GM18505 (cell line): ENCODE measurements at regions not wholly inside any gene's neighbourhood (a gene's known extent, or its start where the extent isn't known, plus 50 kb on each side); places are given as distances from the start of the nearest gene placed in this dataset.
A peak's percentile ranks its signal among the peaks of the same experiment; 100 is the strongest.

ENCODE experiments used
- ATAC-seq: cut with Tn5 transposase; IDR thresholded peaks from one replicate; pipeline ENCODE4 v1.9.1; 2021; ENCODE audit not compliant: unreplicated experiment
- POLR2A ChIP-seq: IDR thresholded peaks from 4 replicates; pipeline ENCODE4 v1.6.1; 2011; ENCODE audit warnings: borderline replicate concordance; ENCODE audit not compliant: insufficient read depth, insufficient read length; ENCODE audit errors: extremely low read depth

DNA sequence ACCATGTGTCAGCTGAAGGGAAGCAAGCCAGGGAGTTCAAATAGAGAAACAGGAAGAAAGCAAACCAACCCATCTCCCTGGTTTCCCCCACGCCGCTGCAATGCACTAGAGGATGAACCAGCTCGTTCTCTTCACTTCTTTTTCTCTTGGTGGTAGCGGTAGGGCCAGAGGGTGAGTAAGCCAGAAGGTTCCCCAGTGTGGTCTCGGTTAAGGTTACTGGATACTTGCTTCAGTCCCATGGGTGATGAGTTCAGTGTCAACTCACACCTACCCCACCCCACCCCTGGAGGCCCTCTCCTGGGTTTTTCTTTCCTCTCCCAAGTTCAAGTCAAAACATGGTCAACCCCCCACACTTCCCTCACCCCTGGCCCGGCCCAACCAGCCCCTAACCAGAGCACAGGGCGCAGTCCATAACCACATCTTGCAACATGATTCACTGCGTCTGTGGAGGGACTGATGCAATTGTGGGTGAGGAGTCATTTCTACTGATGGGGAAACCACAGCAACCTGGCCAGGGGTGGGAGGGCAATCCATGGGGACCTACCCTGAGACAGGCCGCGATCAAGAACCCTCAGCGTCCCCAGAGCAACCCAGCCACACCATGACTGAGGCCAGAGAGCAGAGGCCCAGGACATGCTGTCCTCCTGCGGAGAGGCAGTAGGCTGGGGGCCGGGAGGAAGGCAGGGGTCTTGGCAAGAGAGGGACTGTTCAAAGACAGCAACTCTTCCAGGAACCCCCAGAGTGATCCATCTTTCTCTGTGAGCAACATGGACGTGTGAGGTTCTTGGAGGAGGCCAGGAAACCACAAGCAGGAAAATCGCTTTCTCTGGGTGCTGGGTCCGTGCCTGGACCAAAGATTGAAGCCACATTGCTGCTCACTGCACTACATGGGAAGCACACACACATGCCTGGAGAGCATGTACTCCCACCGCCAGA, 276.6 kb downstream of the UACA start:
- ATAC-seq = peak; percentile 62
- no peak for TF ChIP-seq POLR2A

DNA sequence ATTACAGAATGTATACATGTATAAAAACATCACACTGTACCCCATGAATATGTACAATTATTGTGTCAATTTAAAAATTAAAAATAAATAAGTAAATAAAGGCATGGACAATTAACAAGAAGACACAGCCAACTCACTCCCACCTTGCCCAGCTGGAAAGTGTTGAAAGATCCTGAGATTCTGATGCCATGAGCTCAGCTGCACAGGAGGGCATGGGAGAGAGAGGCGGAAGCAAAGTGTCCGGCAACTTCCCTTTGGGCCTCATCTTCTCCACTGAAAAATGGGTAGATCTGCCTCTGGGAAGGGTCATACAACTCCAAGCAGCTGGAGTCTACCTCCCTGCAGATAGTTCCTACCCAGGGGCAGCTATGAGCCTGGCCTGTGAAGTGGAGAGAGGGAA, 277.3 kb downstream of the UACA start:
- TF ChIP-seq POLR2A = no peak

DNA sequence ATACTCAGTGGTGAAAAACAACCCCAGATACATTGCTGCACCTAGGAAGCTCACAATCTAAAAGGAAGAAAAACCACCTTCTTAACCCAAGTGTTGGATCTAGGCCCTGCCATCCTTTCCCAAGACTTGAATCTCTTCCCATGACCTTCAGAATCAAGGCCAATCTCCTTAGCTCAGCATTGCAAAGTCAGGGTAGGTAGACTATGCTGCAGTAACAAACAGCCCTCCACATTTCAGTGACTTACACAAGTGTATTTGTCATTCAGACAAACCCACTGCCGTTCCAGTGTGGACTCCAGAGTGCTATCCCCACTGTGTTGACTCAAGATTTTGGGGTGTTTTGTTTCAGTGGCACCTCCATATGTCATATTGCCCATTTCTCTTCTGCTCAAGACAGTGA, 278.4 kb downstream of the UACA start:
- ATAC-seq = no peak
- TF ChIP-seq POLR2A = no peak

More for the DNA sequence above, 277.3 kb downstream of the UACA start:
- ATAC-seq = no peak

DNA sequence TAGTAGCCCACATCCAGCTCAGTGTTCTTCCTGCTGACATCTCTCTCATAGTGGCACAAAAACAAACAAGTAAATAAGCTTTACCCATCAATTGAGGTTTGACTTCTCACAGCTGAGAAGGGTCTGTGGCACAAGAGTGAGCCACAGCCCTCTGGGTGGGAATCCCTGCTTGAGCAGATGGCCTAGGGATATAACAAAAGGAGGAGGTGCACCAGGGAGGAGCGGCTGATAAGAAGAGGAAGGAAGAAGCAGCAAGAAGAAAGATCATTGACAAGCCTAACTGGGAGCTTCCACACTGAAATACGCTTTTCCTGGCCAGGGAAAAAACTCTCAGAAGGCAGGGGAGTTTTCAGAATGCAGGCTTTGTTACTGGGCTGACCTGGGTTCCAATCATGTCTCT, 279.8 kb downstream of the UACA start:
- TF ChIP-seq POLR2A = no peak
- no peak for ATAC-seq

DNA sequence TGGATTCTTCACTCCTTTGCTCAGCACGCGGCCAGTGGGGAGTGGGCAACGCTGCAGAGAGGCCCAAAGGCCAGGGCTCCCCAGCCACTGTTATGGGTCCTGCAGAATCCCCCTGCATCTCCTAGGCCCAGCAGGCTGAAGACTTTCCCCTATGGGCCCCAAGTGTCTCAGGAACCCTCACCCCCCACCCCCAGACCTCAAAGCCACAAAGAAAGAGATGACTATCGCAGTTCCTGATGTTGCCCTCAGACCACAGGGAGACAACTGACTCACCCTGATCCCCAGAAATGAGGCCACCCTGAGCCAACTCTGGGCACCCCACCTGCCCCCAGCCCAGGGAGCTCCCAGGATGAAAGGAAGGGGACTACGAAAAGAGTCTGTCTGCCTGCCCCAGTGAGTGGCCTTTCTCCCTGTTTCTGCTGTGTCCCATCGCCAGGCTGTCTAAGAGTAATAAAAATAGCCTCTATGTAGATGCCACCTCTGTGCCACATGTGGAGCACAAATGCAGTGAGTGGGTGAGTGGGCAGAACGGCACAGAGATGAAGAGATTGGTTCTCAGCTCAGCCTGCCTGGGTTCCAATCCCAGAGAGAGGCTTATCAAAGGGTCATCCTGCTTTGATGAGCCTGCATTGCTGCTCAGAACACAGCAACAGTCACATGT, 283.0 kb downstream of the UACA start:
- ATAC-seq = no peak
- TF ChIP-seq POLR2A = no peak

DNA sequence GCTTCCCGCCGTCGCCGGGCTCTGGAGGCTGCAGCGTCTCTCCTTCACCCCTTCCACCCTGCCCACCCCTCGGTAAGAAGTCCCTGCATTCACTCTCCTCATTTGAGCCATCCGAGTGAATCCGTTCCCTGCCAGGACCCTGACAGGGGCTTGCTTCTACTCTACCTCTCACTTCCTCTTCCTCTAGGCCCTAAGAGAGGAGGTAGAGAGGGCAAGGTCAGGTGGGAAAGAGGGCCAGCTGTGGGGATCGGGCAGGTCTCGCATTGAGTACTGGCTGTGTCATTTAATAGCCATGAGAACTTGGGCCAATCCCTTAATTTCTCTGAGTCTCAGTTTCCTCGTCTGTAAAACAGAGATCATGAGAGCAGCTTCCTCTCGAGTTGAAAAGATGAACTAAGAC, 283.6 kb downstream of the UACA start:
- no peak for TF ChIP-seq POLR2A
- no peak for ATAC-seq

DNA sequence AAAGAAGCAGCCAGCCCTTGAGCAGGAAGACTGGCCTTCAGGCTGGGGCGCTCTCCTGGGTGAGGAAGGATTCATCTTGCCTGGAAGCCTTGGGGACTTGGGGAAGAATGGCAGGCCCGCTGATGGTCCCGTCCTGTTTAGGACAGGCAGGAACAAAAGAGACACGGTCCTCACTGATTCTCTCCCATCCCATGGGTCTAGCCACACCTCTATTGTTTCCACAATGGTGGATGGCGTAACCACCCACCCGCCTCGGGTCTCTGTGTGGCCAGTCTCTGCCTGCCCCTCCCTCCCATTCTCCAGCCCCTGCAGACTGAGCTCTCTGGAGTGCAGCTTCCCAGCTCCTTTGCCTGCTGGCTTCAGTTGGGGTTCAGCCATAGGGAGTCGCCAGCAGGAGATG, 284.3 kb downstream of the UACA start:
- no peak for ATAC-seq
- no peak for TF ChIP-seq POLR2A

DNA sequence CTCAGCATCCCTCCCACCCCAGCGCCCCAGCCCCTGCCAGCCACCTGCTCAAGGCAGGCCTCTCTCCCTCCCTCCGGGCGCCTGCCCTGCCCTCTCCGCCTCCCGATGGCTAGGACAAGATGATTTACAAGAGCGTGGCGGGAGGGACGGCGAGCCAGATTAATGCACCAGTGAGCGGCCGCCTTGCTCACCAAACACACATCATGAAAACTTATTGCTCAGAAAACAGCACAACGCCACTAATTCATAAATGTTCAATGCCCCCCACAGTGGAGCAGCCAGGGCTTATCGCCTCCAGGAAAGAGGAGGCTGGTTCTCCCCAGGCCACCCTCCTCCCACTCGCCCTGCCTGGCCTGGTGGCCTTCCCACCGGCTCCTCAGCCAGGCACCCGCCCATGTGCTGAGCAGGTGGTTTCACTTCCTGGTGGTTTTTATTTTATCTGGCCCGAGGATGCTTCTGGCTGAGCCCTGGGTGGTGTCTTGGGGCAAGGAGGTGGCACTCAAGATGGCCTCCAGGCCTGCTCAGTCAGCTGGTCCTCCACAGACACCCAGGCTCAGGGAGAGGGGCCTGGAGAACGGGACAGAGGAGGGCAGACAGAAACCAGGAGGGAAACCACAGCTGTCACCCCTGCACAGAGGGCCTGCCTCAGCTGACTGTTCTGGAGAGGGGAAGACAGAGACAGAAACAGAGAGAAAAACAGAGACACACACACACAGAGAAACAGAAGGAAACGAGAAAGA, 284.9 kb downstream of the UACA start:
- TF ChIP-seq POLR2A = peak; percentile 35
- no peak for ATAC-seq

DNA sequence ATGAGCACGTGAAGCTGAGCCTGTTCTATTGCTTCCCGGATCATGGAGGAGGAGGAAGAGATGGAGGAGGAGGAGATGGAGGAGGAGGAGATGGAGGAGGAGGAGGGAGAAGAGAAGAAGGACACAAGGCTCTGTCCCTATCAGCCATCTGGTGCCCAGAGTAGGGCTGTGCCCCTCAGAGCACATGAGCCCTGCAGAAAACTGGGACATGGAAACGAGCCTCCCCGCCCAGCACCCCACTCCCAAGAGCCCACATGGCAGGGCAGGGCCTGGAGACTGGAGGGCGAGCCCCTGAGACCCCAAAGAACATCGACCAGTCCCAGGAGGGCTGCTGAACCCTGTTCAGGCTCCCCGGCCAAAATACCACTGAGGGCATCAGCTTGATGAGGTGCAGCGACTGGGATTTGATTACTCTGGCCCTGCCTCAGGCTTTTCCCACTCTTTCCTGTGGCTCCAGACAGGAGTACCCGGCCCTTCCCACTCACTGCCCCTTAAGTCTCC, 285.6 kb downstream of the UACA start:
- TF ChIP-seq POLR2A = no peak
- ATAC-seq = no peak

DNA sequence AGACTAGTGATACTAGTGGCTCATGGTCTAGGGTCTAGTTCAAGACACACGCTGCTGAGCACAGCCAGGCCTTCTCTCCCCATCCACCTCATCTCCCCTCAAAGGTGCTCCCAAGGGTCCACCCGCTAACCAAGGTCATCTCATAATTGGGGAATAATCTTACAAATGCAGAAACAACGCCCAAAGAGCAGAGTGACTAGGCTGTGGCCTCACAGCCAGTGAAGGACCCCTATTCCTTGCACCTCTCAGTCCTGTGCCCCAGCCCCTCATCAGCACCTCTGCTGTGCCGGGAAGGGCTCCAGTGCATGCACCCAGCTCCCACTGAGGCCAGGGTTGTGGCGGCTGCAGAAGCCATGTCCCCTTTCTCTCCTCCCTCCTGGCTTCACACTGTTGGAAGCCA, 286.9 kb downstream of the UACA start:
- no peak for TF ChIP-seq POLR2A
- ATAC-seq = no peak

DNA sequence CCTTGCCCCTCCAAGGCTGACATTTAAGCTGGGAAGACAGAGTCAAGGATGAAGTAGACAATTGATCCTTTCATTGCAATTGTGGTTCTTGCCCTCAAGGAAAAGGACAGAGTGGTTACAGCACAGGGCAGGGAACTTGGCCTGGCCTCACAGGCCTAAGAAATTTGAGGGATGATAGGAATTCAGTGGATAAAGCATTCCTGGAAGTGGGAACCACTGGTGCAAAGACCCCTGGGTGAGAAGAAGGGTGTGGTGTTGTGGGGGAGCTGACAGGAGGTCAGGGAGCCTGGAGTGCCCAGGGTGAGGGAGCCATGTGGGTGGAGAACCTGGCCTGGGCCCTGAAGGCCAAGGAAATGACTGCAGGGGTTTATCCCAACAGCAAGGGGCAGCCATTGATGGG, 287.4 kb downstream of the UACA start:
- no peak for ATAC-seq

DNA sequence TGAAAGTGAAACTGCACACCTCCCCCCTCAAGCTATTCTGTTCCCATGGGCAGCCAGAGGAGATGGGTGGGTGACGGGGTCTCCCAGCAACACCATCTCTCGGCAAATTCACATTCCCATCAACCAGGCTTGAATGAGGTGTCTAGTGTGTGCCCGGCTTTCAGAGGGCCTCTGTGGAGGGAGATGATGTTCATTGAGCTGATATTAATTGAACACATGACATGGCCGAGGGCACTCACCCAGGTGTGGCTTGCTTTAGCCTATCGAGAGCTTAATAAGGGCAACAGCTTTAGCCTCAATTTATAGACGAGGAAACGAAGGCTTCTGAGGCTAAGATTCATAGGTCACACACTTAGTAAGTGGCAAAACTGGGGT, 288.0 kb downstream of the UACA start:
- TF ChIP-seq POLR2A = no peak
- ATAC-seq = no peak

More for the DNA sequence above, 287.4 kb downstream of the UACA start:
- TF ChIP-seq POLR2A = no peak
